HS-27A (cell line): ENCODE measurements at regions not wholly inside any gene's neighbourhood (a gene's known extent, or its start where the extent isn't known, plus 50 kb on each side); places are given as distances from the start of the nearest gene placed in this dataset.
"Not testable (repeated sequence)": the region's sequence is repeated elsewhere in the genome, so short reads cannot be mapped to it uniquely, and the experiment has no call there.

Source experiments
- DNase-seq: peaks from one replicate; pipeline ENCODE4 v3.0.0-alpha.2; 2012; ENCODE audit warnings: low read depth, missing footprints

GRCh38 chr4:66032571-66032970 is 362.3 kb upstream of the EPHA5 start:
- DNase-seq, result no peak

DNA sequence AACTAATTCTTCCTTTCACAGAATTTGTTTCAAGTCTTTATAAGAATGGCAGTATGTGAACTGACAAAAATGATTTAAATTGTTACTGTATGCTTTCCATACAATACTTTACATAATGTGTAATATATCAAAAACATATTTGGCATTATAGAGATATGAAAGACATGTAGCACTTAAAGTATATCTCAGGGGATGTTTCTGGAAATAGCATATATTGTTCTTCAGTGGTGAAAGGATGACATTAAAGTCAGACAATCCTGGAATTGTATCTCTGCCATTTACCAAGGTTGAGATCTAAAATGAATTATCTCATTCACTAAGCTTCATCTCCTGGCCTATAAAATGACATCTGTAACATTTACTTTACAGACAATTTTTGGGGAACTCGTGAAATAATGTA is 358.4 kb upstream of the EPHA5 start:
- DNase-seq, result no peak

GRCh38 chr4:66023061-66023460 is 352.8 kb upstream of the EPHA5 start:
- no peak for DNase-seq

DNA sequence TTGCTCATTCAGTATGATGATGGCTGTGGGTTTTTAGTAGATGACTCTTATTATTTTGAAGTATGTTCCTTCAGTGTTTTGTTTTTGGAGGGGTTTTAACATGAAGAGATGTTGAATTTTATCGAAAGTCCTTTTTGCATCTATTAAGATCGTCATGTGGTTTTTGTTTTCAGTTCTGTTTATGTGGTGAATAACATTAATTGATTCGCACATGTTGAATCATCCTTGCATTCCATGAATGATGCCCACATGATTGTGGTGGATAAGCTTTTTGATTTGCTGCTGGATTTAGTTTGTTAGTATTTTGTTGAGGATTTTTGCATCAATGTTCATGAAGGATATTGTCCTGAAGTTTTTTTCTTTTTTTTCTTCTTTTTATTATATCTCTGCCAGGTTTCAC is 347.4 kb upstream of the EPHA5 start:
- no peak for DNase-seq

DNA sequence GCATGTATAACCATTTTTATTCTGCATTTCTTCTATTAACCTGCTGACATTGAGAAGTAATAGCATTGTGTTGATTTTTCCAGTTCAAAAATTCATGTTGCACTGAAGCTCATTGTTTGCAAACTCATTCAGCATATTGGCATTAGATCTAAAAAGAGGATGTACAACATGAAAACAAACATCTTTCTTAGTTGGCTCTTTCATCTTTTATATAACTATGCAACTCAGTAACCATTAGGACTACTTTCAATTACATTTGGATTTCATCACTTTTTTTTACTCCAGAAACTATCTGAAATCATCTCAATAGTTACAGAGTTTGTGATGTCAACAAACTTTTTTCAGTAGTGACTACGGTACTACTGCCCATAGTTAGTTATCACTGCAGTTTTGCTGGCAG is 346.0 kb upstream of the EPHA5 start:
- no peak for DNase-seq

DNA sequence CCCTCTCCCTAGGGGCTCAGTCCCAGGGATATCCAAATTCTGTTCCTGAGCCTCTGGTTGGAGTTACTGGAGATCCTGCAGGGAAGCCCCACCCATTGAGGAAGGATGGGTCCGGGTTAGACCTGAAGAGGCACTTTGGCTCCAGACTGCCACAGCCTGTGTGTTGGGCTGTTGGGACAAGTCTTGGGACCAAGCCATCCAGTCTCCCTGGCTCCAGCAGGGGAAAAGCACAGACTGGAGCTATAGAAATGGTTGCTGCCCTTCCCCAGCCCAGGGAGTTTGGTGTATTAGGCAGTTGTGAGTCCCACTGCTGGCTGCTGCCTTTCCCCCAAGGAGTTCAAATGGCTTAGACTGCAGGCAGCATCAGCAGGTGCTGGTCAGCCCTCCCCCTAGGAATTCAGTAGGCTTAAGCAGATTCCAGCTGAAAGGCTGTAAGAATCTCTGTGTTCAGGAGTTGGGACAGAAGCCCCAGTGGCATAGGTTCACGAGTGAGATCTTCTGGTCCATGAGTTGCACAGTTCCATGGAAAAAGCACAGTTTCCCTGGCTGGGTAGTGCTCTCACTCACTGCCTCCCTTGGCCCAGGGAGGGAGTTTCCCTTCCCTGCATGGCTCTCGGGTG is 344.0 kb upstream of the EPHA5 start:
- no peak for DNase-seq

GRCh38 chr4:66000510-66001117 is 330.3 kb upstream of the EPHA5 start:
- no peak for DNase-seq

DNA sequence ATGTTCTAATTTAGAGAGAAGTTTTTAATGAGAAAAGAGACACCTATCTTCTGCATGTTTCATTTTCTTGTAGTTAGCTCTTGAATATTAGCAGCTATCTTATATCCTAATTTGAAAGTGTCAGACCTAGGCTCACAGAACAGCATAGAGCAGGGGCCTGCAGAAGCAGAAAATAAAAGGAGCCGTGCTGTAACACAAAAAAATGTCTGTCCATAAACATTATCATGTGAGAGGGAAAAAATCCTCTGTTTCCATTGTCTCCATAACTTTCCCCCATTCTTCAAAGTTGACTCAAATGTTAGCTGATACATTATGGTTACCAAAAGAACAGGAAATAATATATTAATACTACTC is 329.2 kb upstream of the EPHA5 start:
- DNase-seq, result no peak

- DNase-seq, result not testable (repeated sequence)
These were observed 328.7 kb upstream of the EPHA5 start for GRCh38 chr4:65998807-65999517.

- DNase-seq, result no peak
These were observed 312.8 kb upstream of the EPHA5 start for GRCh38 chr4:65983061-65983460.

GRCh38 chr4:65976287-65976686 is 306.0 kb upstream of the EPHA5 start:
- DNase-seq, result no peak

DNA sequence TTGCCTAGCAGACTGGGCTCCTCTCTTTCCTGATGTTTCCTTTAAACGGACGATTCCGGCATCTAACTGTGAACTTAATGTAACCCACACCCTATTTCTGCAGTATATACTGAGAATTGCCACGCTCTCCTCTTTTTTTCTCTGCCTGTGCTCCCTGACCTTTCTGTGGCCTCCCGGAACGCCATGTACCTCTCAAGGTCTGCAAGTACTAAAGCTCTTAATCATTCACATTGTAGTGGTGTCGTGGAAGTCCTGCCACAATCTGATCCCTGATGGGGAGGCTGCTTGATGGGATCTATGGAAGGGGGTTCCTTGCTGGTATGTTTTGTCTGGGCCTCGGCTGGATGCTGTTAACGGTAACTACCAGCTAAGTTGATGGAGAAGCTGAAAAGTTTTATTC is 302.9 kb upstream of the EPHA5 start:
- no peak for DNase-seq

GRCh38 chr4:65971686-65972085 is 301.4 kb upstream of the EPHA5 start:
- no peak for DNase-seq

DNA sequence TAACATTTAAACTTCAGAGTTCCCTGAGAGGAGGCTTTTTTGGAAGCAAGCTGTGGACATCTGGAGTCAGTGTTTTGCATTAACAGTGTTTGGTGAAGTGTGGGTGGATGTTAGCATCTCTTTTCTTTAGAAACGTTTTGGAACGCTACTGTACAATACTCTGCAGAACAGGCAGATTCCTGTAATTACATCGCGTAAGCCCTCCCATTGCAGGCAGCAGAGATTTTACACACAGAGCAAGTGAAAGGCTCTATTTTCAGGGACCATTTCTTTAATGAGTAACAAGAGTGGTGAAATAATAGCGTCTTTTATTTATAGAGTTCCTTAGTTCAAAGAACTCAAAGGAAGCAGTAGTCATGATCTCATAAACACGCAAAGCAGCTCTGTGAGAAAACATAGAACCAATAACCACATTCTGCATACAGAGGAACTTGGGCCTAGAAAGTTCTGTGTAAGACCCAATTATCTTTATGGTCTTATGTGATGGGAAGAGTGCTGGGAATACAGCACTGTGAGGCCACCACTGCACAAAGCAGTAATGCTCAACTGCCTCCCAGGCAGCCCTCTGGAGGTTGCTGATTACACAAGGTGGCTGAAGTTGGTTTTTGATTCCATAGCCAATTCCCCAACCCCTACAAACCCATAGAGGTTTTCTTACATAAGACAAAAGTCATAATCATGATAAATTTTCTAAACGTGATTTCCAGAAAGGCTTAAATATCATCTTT is 298.7 kb upstream of the EPHA5 start:
- no peak for DNase-seq

GRCh38 chr4:65960751-65961150 is 290.5 kb upstream of the EPHA5 start:
- DNase-seq, result no peak

- no peak for DNase-seq
These were observed 284.1 kb upstream of the EPHA5 start for GRCh38 chr4:65954416-65954815.

GRCh38 chr4:65951177-65951576 is 280.9 kb upstream of the EPHA5 start:
- DNase-seq, result no peak

DNA sequence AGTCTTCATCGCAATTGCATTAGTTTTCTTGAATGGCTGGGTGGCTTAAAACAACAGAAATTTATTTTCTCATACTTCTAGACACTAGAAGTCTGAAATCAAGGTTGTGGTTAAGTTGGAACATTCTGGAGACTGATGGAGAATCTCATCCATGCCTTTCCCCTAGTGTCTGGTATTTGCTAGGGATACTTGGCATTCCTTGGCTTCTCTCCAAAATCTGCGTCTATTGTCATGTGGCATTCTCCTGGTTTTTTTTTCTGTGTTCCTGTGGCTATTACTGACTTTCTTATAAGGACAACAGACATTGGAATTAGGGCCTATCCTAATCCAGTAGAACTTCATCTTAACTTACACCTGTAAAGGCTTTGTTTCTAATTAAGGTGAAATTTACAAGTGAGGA is 272.8 kb upstream of the EPHA5 start:
- DNase-seq, result peak; percentile 96

DNA sequence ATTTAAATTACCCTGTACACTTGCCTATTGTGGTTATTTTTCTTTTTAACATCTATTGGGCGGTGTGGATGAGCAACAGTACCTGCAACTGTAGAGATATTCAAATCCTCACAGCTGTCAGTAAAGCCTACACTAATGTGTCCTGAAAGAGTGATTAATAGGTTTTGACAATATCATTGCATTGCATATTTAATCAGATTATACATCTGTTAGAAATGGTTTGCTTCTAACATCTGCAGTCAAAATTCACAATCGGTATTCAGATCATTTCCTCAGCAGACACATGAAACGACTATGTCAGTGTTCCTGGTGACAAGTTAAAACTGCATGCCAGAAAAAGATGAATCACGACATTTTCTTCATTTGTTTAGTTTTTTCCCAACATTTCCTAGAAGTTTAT is 254.6 kb upstream of the EPHA5 start:
- DNase-seq, result no peak

DNA sequence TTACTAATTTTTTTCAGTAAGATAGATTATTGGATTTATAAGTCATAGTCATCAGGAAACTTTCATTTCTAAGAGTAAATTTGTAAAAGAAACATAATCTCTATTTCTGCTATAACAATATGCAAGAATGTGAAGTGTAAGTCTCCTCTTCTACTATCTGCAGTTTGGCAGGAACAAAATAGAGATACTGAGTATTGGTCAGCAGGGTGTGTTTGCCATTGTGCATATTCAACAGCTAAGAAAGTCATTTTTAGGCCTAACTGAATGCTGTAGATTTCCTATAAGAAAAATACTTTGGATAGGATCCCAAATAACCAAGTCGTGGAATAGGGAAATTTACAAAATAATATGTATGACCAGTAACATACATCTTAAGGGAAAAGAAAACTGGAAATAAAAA is 253.3 kb upstream of the EPHA5 start:
- no peak for DNase-seq

DNA sequence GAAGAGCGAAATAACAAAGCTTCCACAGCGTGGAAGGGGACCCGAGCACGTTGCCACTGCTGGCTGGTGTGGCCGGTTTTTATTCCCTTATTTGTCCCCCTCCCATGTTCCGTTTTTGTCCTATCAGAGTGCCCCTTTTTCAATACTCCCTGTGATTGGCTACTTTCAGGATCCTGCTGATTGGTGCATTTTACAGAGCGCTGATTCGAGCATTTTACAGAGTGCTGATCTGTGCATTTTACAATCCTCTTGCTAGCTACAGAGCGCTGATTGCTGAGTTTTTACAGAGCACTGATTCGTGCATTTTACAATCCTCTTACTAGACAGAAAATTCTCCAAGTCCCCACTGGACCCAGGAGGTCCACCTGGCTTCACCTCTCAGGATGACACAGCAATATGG is 250.9 kb upstream of the EPHA5 start:
- DNase-seq, result no peak

DNA sequence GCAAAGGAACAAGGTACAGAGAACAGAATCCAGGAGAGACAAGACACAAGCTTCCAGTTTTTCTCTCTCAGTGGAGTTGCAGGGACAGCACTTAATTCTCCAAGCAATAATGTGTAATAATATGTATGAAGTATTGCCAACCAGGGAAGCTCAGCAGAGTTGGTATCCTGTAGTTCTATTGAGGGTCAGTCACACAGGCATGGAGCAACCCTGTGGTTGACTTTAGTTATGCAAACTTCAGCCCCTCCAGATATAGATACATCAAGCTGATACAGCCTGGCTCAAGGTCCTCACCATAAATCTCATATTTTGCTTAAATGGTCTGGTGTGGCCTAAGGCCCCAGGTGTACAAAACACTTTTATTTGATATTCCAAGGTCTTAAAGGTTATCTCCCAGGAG is 248.6 kb upstream of the EPHA5 start:
- no peak for DNase-seq

- DNase-seq, result no peak
These were observed 247.9 kb upstream of the EPHA5 start for GRCh38 chr4:65918212-65918611.
